ENCODE measurements at regions not wholly inside any gene's neighbourhood (a gene's known extent, or its start where the extent isn't known, plus 50 kb on each side); places are given as distances from the start of the nearest gene placed in this dataset.

DNA sequence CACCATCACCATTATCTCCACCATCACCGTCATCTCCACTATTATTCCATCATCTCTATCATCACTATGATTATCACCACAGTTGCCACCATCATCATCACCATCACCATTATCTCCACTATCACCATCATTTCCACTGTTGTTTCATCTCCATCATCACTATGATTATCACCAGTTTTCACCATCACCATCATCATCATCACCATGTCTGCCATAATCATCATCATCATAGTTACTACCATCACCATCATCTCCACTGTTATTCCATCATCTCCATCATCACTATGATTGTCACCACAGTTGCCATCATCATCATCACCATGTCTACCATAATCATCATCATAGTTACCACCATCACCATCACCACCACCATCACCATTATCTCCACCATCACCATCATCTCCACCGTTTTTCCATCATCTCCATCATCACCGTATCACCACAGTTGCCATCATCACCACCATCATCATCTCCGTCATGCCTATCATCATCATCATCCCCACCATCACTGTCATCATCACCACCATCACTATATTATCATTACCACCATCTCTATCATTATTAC lies 264.9 kb downstream of the BRD1 start:
- DNase-seq, result no peak

DNA sequence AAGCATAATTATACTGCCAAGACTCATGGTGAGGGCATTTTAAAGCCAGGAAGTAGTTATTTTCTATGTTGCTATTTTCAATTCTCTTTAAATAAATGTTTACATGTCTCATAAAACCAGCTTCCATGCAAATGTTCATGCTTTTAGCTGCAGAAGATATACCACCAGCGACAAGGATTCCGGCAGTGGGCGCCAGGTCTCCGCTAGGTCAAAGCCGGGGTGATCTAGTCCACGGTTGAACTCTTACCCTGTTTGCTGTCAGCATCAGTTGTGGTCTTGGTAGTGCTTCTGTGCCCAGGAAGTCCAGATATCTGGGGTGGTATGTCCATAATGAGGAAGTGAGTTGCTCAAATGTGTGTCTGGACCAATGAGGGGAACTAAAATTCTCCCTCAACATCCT lies 265.7 kb downstream of the BRD1 start:
- DNase-seq, result no peak

- DNase-seq, result no peak
Observed at GRCh38 chr22:49561338-49561737, 266.3 kb downstream of the BRD1 start.

DNA sequence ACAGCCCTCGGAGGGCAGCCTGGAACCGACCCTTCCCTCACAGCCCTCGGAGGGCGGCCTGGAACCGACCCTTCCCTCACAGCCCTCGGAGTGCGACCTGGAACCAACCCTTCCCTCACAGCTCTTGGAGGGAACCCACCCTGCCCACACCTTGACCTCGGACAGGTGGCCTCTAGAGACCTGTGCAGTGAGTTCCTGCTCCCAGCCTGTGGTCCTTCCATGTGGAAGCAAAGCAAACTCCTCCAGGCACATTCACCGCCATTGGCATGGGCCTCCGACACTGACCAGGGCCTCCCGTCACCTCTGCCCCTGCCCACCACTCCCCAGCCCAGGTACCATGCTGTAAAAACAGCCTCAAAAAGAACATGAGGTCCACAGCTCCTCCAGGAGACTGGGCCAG lies 272.1 kb downstream of the BRD1 start:
- no peak for DNase-seq

DNA sequence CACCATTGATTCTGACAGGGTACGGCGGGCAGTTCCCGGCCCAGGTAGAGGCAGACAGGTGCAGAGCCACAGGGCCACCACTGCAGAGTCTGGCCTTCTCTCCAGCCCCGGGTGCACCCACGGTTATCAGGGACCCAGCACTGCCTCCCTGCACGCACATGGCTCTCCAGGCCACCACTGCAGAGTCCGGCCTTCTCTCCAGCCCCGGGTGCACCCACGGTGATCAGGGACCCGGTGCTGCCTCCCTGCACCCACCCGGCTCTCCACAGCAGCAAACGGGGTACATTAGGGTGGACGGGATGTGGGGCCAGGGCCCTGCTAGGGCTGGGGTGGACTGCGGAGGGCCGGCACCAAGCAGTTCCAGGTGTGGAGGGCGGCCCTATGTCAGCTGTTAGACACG lies 272.9 kb downstream of the BRD1 start:
- DNase-seq, result no peak

- no peak for DNase-seq
Observed at GRCh38 chr22:49554296-49554625, 273.4 kb downstream of the BRD1 start.

- no peak for DNase-seq
Observed at GRCh38 chr22:49553518-49554295, 274.0 kb downstream of the BRD1 start.

- DNase-seq, result no peak
Observed at GRCh38 chr22:49553076-49553475, 274.6 kb downstream of the BRD1 start.

GRCh38 chr22:49551897-49552614 lies 275.6 kb downstream of the BRD1 start:
- DNase-seq, result no peak

DNA sequence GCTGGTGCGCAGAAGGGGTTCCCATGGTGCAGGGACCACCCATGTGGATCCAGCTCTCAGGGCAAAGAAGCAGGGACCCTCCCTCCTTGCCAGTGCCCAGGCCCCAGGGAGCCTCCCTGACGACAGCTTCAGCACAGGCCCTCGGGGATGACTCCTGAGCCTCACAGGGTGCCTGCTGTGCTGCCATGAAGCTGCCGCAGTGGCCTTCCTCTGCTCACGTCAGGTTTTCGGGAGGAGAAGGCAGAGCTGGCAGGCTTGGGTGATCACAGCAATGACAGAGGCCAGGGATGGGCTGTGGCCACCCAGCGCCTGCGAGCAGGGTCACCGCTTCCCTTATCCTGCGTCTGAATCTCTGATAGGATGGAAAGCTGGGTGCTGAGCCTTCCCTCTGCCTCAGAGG lies 276.2 kb downstream of the BRD1 start:
- DNase-seq, result no peak

DNA sequence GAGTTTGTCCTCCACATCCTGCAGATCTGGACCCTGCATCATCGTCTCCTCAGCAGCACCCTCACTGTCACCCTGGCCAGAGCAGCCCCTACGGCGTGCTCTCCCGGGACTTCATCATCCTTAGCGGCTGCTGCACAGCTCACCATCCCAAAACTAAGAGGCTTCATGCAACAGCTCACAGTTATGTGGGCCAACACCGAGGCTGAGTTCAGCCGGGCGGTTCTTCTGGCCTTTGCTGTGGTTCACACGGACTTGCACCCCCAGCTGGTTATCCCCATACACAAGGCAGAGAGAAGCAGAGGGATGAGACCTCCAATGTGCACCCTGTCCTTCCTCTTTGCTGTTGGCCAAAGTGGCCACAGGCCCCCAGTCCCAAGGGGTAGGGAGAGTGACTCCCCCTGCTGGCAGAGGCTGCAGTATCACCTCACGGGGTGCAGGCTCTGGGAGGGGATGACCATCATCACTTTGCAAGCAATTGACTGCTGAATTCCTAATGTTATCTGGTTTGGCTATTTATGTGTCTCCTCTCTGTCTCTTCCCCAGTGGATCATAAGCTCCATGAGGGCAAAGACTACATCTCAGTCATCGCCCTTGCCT lies 276.8 kb downstream of the BRD1 start:
- DNase-seq, result no peak

DNA sequence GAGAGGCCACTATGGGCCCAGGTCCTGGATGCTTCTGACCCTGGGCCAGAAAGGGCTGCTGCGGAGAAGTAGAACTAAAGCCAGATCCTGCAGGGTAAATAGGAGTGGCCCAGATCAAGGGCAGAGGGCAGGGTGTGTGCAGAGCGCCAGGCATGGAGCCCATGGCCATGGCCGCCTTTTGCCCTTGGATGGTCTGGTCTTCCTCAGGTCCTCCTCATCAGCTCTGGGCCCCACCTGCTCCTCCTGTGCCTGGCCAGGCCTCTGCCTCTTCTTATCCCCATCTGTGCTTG lies 277.6 kb downstream of the BRD1 start:
- no peak for DNase-seq

DNA sequence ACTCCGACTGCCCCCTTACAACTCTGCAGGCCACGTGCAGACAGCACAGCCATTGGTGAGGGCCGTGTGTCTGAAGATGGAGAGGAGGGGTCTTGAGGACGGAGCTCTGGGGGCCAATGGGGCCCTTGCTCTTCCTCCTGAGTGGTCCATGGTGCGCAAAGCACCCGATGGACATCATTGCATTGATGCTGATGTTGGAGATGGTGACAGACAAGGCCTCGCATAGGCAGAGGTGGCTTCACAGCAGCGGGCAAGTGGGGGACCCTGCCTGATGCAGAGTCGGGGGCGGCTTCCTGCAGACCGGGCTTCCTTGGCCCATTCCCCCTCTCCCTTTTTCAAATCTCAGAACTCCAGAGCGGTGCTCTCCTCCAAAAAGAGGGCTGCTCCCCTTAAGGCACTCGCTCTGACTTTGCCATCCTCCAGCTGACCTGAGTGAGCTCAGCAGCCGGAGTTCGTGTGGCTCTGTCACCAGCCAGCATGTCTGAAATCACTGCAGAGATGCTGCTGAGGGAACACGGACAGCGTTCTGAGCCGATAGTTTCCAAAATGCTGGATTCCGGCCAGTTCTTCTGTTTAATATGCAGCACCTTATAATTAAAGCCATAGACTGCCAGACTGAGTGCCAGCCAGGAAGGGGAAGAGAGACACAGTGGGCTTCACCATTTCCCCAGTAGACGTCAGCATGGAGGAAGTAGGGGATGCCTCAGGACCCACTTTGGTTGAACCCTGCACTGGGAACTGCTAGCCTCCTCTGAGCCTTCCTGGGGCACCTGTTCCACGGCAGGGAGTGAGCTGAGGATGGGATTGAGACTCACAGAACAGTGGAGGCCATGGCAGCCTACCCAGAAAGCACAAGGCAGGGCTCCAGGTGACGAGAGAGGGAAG lies 278.2 kb downstream of the BRD1 start:
- no peak for DNase-seq

DNA sequence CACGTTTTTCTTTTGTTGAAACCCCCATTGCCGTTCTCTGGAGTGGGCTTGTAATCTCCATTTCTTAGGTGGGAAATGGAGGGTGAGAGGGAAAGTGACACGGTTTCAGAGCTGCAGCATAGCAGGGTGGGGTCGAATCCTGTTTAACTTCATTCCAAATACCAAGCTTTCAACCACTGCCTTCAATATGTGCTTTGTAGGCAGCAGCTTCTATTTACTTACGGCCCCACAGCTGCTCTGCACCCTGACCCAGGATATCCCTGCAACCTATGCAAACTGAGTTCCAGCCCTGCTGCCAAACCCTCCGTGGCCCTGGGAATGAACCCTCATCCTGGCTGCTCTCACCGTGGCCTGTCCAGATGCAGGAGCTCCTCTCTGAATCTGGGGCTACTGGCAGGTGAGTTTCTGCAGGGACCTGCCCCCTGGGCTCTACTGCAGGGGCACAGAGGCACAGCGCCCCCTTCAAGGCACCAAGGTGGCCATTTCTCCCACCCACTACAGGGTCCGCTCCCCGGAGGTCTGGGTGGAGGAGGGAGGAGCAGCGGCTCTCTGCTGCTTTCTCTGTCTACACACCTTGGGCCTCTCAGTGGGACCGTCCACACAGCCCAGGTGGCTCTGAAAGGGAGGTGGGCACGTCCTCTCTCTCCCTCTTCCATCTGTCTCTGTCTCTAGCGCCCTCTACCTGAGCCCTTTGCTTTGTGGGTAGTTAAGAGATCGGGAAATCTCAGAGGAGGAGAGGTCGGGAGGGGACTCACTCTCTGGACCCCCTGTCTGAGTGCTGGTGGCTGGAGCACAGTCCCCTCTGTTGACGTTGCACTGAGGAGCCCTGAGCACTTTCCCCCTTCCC lies 279.1 kb downstream of the BRD1 start:
- no peak for DNase-seq

- no peak for DNase-seq
Observed at GRCh38 chr22:49547751-49548239, 279.9 kb downstream of the BRD1 start.

- DNase-seq, result no peak
Observed at GRCh38 chr22:49546811-49547585, 280.7 kb downstream of the BRD1 start.

DNA sequence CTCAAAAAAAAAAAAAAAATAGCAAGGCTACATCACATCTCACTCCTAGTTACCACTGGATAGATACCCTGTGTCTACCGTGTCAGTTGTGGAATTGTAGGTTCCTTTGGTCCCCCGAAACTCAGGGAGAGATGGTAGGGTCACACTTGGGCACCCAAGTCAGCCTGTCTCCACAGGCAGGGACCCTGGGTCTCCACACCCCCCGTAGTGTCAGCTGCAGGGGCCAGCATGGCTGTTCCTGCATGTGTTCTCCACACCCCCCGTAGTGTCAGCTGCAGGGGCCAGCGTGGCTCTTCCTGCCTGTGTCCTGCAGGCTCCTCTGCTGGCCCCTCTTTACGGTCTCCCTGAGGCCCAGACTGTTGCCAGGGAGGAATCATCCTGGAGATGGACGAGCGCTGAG lies 282.1 kb downstream of the BRD1 start:
- DNase-seq, result no peak

- no peak for DNase-seq
Observed at GRCh38 chr22:49544286-49544685, 283.4 kb downstream of the BRD1 start.

DNA sequence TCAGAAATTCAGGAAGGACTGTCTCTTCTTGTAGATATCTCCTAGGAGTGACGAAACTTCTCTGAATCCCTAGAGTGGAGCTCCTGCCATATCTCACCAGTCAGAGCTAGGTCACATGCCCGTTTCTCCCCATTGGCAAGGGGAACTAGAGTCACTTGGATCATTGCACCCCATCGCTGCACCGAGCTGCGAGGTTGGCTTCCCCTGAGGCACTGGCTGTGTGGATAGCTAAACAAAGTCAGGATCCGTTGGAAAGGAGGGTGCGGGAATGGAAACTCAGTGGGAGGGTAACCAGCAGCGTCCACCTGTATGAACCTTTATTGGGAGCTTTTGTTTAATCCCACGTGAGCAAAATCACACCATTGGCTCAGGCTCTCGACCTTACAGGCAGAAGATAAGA lies 283.8 kb downstream of the BRD1 start:
- no peak for DNase-seq

GRCh38 chr22:49541693-49542230 lies 285.9 kb downstream of the BRD1 start:
- no peak for DNase-seq
